ENCODE measurements at regions not wholly inside any gene's neighbourhood (a gene's known extent, or its start where the extent isn't known, plus 50 kb on each side); places are given as distances from the start of the nearest gene placed in this dataset.
"Not testable (repeated sequence)": the region's sequence is repeated elsewhere in the genome, so short reads cannot be mapped to it uniquely, and the experiment has no call there.

GRCh38 chr4:30215973-30216372 lies 504.2 kb upstream of the PCDH7 start:
- H3K4me1 ChIP-seq (replicated peaks in 1 of 4; ENCODE audit: control insufficient read depth in 3 of 4, insufficient read depth in 4 of 4, low read length in 3 of 4); H3K36me3 ChIP-seq (ENCODE audit: control insufficient read depth in 2 of 4, insufficient read depth in 4 of 4, low read length in 3 of 4); H3K79me2 ChIP-seq (ENCODE audit: control insufficient read depth in 1 of 2, insufficient read depth in 2 of 2, low read length in 2 of 2); H4K8ac ChIP-seq (ENCODE audit: extremely low read depth, insufficient read depth, low read length); H2AK5ac ChIP-seq (ENCODE audit: low read depth, low read length); H2BK120ac ChIP-seq (replicated peaks; ENCODE audit: low read depth, low read length); H3K14ac ChIP-seq (ENCODE audit: insufficient read length); H3K4me2 ChIP-seq (ENCODE audit: insufficient read depth in 1 of 2, low read depth in 2 of 2, low read length in 2 of 2); H2BK20ac ChIP-seq (ENCODE audit: low read length); H2BK12ac ChIP-seq (ENCODE audit: low read depth, low read length); H3K23ac ChIP-seq (ENCODE audit: insufficient read length); H3K9ac ChIP-seq (replicated peaks in 1 of 4; ENCODE audit: extremely low read depth in 1 of 4, low read depth in 3 of 4, low read length in 3 of 4); H4K20me1 ChIP-seq (replicated peaks in 1 of 2; ENCODE audit: control insufficient read depth in 1 of 2, insufficient read depth in 2 of 2, low read length in 2 of 2); H2AFZ ChIP-seq (ENCODE audit: low read length); H3K18ac ChIP-seq (ENCODE audit: extremely low read depth, low read length); H4K5ac ChIP-seq (ENCODE audit: insufficient read length, low read depth, low read length); H4K91ac ChIP-seq (replicated peaks; ENCODE audit: insufficient read length, low read length); POLR2A ChIA-PET (ENCODE audit: partially characterized antibody); H3K79me1 ChIP-seq (ENCODE audit: low read depth, low read length); H3K56ac ChIP-seq (replicated peaks; ENCODE audit: insufficient read length, low read depth, low read length); H3K4ac ChIP-seq (replicated peaks; ENCODE audit: insufficient read length, low read depth, low read length); CTCF ChIA-PET (ENCODE audit: partially characterized antibody); H2BK15ac ChIP-seq (ENCODE audit: low read length); H3K4me3 ChIP-seq (ENCODE audit: extremely low read depth in 1 of 4, insufficient read depth in 2 of 4, low read depth in 3 of 4, low read length in 4 of 4); H2BK5ac ChIP-seq (ENCODE audit: low read depth, low read length); FAIRE-seq; H3K27me3 ChIP-seq (replicated peaks in 1 of 4; ENCODE audit: control insufficient read depth in 3 of 4, extremely low read depth in 1 of 4, insufficient read depth in 3 of 4, low read length in 3 of 4); H3K27ac ChIP-seq (ENCODE audit: low read depth, low read length); H3K23me2 ChIP-seq (ENCODE audit: low read depth, low read length): not testable (repeated sequence)
- H3K9me3 ChIP-seq (ENCODE audit: insufficient read depth in 2 of 2, low read depth in 1 of 2, low read length in 1 of 2): peaks cover 0 to 10% of the 10 kb centered on the region in 2 experiments; a peak in 2 of 4 replicates
- 89% methylated on average over 4 of the region's 4 CpGs; no CpG with 5 or more reads in 1 of the 2 experiments for WGBS, 2 experiments (ENCODE audit: extremely low coverage in 1 of 2, insufficient coverage in 1 of 2, insufficient read length in 1 of 2, insufficient replicate concordance in 2 of 2, low coverage in 1 of 2, low lambda C conversion rate in 2 of 2, missing lambda C conversion rate in 1 of 2)
- peak in 1 of 2 experiments; percentile 47 for DNase-seq (ENCODE audit: low read depth in 1 of 2, low spot score in 2 of 2)
- peak in 1 of 2 experiments; percentile 81; a peak in 1 of 3 replicates for TF ChIP-seq EP300 (IDR thresholded peaks at IDR 0.05; ENCODE audit: borderline replicate concordance in 1 of 2, low read depth in 2 of 2, low read length in 2 of 2)
